GM12872 (cell line): ENCODE measurements at regions not wholly inside any gene's neighbourhood (a gene's known extent, or its start where the extent isn't known, plus 50 kb on each side); places are given as distances from the start of the nearest gene placed in this dataset.

ENCODE experiments used
- CTCF ChIP-seq: IDR thresholded peaks from 3 replicates; pipeline ENCODE4 v1.5.1; 2011; ENCODE audit warnings: low read depth, mild to moderate bottlenecking, low read length, moderate library complexity; ENCODE audit not compliant: insufficient read depth

DNA sequence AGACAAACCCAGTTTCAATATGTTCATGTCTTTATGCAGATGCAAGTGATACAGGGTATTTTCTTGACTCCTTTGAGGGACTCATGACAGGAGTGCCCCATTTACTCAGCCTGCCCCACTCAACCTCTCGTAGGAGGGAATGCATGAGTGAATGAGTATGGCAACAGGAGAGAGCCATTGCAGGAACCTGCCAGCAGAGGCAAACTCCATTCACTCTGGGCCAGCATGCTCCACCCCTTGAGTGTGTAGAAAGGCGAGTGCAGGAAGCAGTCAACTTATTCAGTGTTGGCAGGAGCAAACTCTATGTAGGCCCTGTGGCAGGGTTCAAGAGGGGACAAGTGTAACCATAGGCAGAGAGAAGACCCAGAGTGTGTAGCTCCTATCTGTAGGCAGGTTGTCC lies 1526.3 kb downstream of the PLA2G4A start:
- no peak; the same call in 2 of the 3 replicates for TF ChIP-seq CTCF

- TF ChIP-seq CTCF = no peak
Observed at GRCh38 chr1:188355847-188356246, 1527.1 kb downstream of the PLA2G4A start.

- no peak for TF ChIP-seq CTCF
Observed at GRCh38 chr1:188359315-188359714, 1530.6 kb downstream of the PLA2G4A start.

GRCh38 chr1:188363943-188364342 lies 1535.2 kb downstream of the PLA2G4A start:
- TF ChIP-seq CTCF = no peak

GRCh38 chr1:188364927-188365449 lies 1536.2 kb downstream of the PLA2G4A start:
- no peak for TF ChIP-seq CTCF

DNA sequence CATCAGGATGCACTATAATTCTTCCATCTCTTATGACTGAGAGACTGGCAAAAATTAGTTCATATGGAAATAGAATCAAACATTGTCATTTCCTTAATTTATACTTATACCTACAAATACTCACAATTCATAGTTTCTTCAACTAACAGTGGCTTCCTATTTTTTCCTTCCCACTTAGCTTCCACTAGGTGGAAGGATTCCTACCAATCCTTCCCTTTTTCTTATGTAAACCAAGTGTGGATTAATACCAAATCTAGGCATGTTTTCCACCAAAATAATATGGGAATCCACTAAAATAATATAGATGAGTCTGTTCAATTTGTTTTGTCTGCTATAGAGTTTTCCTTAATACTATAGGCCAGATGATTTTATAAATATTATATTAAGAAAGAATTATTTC lies 1537.1 kb downstream of the PLA2G4A start:
- TF ChIP-seq CTCF = no peak

GRCh38 chr1:188367661-188368060 lies 1538.9 kb downstream of the PLA2G4A start:
- no peak for TF ChIP-seq CTCF
